Upper lobe of right lung (tissue), 1 donor: ENCODE measurements at regions not wholly inside any gene's neighbourhood (a gene's known extent, or its start where the extent isn't known, plus 50 kb on each side); places are given as distances from the start of the nearest gene placed in this dataset.
A peak's percentile ranks its signal among the peaks of the same experiment; 100 is the strongest.

Source experiments
- ATAC-seq: fragments of 200-7000 bp; cut with Tn5 transposase; one replicate; pipeline ENCODE4 v1.9.1; 2020; ENCODE audit warnings: mild to moderate bottlenecking, moderate library complexity
- DNase-seq: peaks from one replicate; pipeline ENCODE4 v3.0.0-alpha.2; 2020
- H3K27ac ChIP-seq: fragments of 200-600 bp; one replicate; pipeline ENCODE4 v1.8.0; 2022
- H3K27me3 ChIP-seq: fragments of 200-600 bp; one replicate; pipeline ENCODE4 v1.8.0; 2022; ENCODE audit warnings: mild to moderate bottlenecking
- H3K36me3 ChIP-seq: fragments of 200-600 bp; one replicate; pipeline ENCODE4 v1.8.0; 2022
- H3K4me1 ChIP-seq: fragments of 200-600 bp; one replicate; pipeline ENCODE4 v1.8.0; 2022
- H3K4me3 ChIP-seq: fragments of 200-600 bp; one replicate; pipeline ENCODE4 v1.8.0; 2022; ENCODE audit warnings: mild to moderate bottlenecking
- H3K9me3 ChIP-seq: fragments of 200-600 bp; one replicate; pipeline ENCODE4 v1.8.0; 2022
- intact Hi-C: fragments of 100-400 bp; cut with DNase I; formaldehyde crosslinking; loops from one replicate; pipeline ENCODE4 v1.11.0; 2022
- TF ChIP-seq, protein P1 (sequence below): fragments of 200-600 bp; IDR thresholded peaks from one replicate; pipeline ENCODE4 v1.8.0; 2022; ENCODE audit warnings: antibody characterized with exemption
- donor health status: DM: no; HTN: yes; CAD: no; lungs with severe emphysema.

GRCh38 chr5:33034777-33035176 lies 323.7 kb downstream of the NPR3 start:
- H3K27me3 ChIP-seq, result no peaks in the 10 kb centered on the region
- H3K9me3 ChIP-seq, result no peaks in the 10 kb centered on the region
- H3K27ac ChIP-seq, result no peak overlapping the region
- intact Hi-C loops, result no loop called here
- no peaks in the 10 kb centered on the region for H3K36me3 ChIP-seq
- TF ChIP-seq, protein P1, sequence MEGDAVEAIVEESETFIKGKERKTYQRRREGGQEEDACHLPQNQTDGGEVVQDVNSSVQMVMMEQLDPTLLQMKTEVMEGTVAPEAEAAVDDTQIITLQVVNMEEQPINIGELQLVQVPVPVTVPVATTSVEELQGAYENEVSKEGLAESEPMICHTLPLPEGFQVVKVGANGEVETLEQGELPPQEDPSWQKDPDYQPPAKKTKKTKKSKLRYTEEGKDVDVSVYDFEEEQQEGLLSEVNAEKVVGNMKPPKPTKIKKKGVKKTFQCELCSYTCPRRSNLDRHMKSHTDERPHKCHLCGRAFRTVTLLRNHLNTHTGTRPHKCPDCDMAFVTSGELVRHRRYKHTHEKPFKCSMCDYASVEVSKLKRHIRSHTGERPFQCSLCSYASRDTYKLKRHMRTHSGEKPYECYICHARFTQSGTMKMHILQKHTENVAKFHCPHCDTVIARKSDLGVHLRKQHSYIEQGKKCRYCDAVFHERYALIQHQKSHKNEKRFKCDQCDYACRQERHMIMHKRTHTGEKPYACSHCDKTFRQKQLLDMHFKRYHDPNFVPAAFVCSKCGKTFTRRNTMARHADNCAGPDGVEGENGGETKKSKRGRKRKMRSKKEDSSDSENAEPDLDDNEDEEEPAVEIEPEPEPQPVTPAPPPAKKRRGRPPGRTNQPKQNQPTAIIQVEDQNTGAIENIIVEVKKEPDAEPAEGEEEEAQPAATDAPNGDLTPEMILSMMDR, result no peak
- H3K4me1 ChIP-seq, result peaks cover 10% of the 10 kb centered on the region
- ATAC-seq, result no peak
- no peak overlapping the region for H3K4me3 ChIP-seq
- no peak for DNase-seq

DNA sequence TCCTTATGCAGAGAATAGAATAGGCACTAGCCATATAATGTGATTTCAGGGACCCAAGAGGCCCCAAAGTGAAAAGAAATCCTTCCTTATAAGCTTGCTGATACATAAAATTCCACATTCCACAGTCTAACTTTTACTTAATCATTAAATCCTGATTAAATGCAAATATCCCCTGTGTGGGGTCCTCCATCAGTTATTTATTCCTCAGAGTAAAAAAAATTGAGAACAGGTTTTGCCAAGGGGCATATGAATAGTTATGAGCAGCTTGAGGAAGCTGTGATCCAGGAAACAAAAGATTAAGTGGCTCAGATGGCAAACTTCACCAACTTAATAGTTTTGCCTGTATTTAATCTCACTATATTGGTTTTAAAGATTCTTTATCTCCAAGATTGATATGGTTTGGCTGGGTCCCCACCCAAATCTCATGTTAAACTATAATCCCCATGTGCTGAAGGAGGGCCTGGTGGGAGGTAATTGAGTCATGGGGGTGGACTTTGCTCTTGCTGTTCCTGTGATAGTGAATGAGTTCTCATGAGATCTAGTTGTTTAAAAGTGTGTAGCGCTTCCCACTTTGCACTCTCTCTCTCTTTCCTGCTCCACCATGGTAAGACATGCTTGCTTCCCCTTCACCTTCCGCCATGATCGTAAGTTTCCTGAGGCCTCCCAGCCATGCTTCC lies 324.9 kb downstream of the NPR3 start:
- Histone ChIP-seq H3K4me1 (peaks cover 10% of the 10 kb centered on the region), H3K9me3 (no peaks in the 10 kb centered on the region), H3K4me3 (no peak overlapping the region), H3K27me3 (no peaks in the 10 kb centered on the region), H3K36me3 (no peaks in the 10 kb centered on the region), H3K27ac (no peak overlapping the region)
- no peak for ATAC-seq
- DNase-seq, result no peak
- TF ChIP-seq, protein P1, result no peak
- intact Hi-C loops, result no loop called here

DNA sequence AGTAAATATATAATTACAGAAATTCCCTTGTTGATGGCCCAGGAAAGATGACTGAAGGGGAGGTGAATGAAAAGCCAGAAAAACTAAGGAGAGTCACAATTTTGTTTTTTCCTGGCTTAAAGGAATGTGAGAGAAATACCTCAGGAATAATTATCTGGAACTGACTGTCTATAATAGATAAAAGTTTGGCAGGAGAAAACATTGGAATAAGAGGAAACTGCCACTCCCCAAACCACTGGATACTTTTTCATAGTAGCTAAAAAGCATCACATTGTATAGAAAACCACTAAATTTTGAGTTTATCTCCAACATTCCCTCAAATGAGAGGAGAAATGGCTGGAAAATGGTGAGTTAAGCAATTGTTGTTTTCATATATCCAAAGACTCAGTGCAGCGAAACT lies 326.0 kb downstream of the NPR3 start:
- no peak for DNase-seq
- intact Hi-C loops, result no loop called here
- Histone ChIP-seq H3K27me3 (no peaks in the 10 kb centered on the region), H3K9me3 (no peaks in the 10 kb centered on the region), H3K36me3 (no peaks in the 10 kb centered on the region), H3K27ac (no peak overlapping the region), H3K4me3 (no peak overlapping the region), H3K4me1 (peaks cover 10% of the 10 kb centered on the region)
- ATAC-seq, result no peak
- TF ChIP-seq, protein P1, result no peak

GRCh38 chr5:33041586-33041985 lies 330.5 kb downstream of the NPR3 start:
- no peaks in the 10 kb centered on the region for H3K36me3 ChIP-seq
- H3K9me3 ChIP-seq, result no peaks in the 10 kb centered on the region
- DNase-seq, result peak; percentile 51
- intact Hi-C loops, result no loop called here
- H3K4me3 ChIP-seq, result no peak overlapping the region
- no peaks in the 10 kb centered on the region for H3K4me1 ChIP-seq
- TF ChIP-seq, protein P1, result no peak
- H3K27me3 ChIP-seq, result no peaks in the 10 kb centered on the region
- ATAC-seq, result peak; percentile 13
- H3K27ac ChIP-seq, result no peak overlapping the region

DNA sequence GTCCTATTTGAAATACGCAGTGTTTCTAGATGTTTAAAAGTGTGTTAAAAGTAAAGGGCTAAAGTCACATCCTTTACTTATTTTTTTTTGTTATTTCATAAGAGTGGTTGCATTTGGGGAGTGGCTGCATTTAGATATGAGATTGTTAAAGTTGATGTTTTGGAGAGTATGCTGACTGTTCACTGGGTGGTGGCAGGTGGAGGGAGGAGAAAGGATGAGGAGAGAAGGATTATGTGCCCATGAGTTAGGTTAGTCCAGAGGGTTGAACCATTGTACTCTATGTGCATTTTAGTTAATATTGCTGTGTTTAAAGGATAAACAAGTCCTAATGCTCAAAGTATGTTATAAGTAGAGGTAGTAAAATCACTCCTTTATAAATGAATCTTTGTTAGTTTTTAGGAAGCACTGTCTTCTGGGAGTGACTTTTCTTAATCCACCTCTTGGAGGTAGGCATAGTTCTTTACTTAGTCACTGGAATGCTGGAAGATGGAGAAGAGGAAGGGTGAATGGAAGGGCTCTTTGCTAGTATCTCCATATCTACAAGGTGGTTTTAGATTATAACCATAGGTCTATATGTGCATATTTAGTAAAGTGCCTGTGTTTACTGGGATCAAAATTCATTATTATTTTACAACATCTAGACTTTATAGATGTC lies 332.3 kb downstream of the NPR3 start:
- intact Hi-C loops, result no loop called here
- DNase-seq (no peak), ATAC-seq (no peak)
- H3K27me3 ChIP-seq, result no peaks in the 10 kb centered on the region
- no peak overlapping the region for H3K27ac ChIP-seq
- H3K9me3 ChIP-seq, result no peaks in the 10 kb centered on the region
- TF ChIP-seq, protein P1, result no peak
- H3K4me3 ChIP-seq, result no peak overlapping the region
- no peaks in the 10 kb centered on the region for H3K4me1 ChIP-seq
- H3K36me3 ChIP-seq, result no peaks in the 10 kb centered on the region
